ENCODE measurements at regions not wholly inside any gene's neighbourhood (a gene's known extent, or its start where the extent isn't known, plus 50 kb on each side); places are given as distances from the start of the nearest gene placed in this dataset.

GRCh38 chr5:88657136-88657535 is 225.8 kb downstream of the MEF2C start:
- no peak for DNase-seq (ENCODE audit: low read depth, low spot score)
- Histone ChIP-seq H3K4me3 (no peak overlapping the region), H3K4me1 (ENCODE audit: control insufficient read depth, insufficient read depth, low read length) (peaks cover 20% of the 10 kb centered on the region), H2AFZ (ENCODE audit: control insufficient read depth, low read depth, low read length) (no peak overlapping the region), H3K36me3 (ENCODE audit: control insufficient read depth in 2 of 2, insufficient read depth in 2 of 2, low read length in 1 of 2) (no peaks in the 10 kb centered on the region), H3K9me3 (replicated peaks; ENCODE audit: control insufficient read depth, insufficient read depth, low read length) (peaks cover 2% of the 10 kb centered on the region; the same call in 2 of the 3 replicates), H3K4me2 (ENCODE audit: control insufficient read depth, insufficient read depth) (no peak overlapping the region), H4K20me1 (ENCODE audit: control insufficient read depth, insufficient read depth) (no peaks in the 10 kb centered on the region), H3K27me3 (replicated peaks in 1 of 2; ENCODE audit: control insufficient read depth in 2 of 2, insufficient read depth in 2 of 2, low read length in 1 of 2) (peaks cover 0 to 12% of the 10 kb centered on the region in 2 experiments; a peak in 2 of 4 replicates), H3K79me2 (ENCODE audit: control insufficient read depth, insufficient read depth, low read length) (no peaks in the 10 kb centered on the region), H3K9ac (ENCODE audit: control insufficient read depth, insufficient read depth, low read length) (no peak overlapping the region), H3K27ac (ENCODE audit: control insufficient read depth, insufficient read depth) (no peak overlapping the region)
- ChIA-PET CTCF (interaction anchor here (0.8 kb wide), 1 partner anchor 25 kb away, joined by 3 read pairs; no protein-coding TSS in a partner anchor), SMC1A (ENCODE audit: uncharacterized antibody, unreplicated experiment) (interaction anchor here (1.9 kb wide), 1 partner anchor 9 kb away, joined by 10 read pairs; no protein-coding TSS in a partner anchor), RAD21 (ENCODE audit: unreplicated experiment) (interaction anchor here (0.8 kb wide), 1 partner anchor 13 kb away, joined by 3 read pairs; no protein-coding TSS in a partner anchor), POLR2A (no interaction called here)
- 37% methylated on average over 1 of the region's 1 CpG for WGBS (ENCODE audit: insufficient coverage, insufficient replicate concordance, low lambda C conversion rate, missing lambda C conversion rate)
- BruUV-seq (replicated peaks) = no TSS peak
- no peak for FAIRE-seq
- no peak for ATAC-seq
- intact Hi-C loops (cut with micrococcal nuclease; ENCODE audit: unreplicated experiment) = no loop called here
- in situ Hi-C loops (cut with MboI) = no loop called here
- TF ChIP-seq REST (IDR thresholded peaks at IDR 0.05; ENCODE audit: low read depth, low read length) (no peak), ZNF384 (IDR thresholded peaks at IDR 0.05; ENCODE audit: borderline replicate concordance, low read depth, low read length) (no peak), RB1 (IDR thresholded peaks at IDR 0.05; ENCODE audit: borderline replicate concordance) (no peak), ESRRA (IDR thresholded peaks at IDR 0.05; ENCODE audit: low read length) (no peak), CBFB (IDR thresholded peaks at IDR 0.05; ENCODE audit: low read depth) (no peak), RUNX3 (IDR thresholded peaks at IDR 0.05; ENCODE audit: low read length) (no peak), BCL3 (IDR thresholded peaks at IDR 0.05; ENCODE audit: borderline replicate concordance, insufficient read depth, low read depth, low read length, poor library complexity, severe bottlenecking) (no peak), POLR2AphosphoS5 (IDR thresholded peaks at IDR 0.05; ENCODE audit: low read length) (no peak), NRF1 (conservative IDR thresholded peaks at IDR 0.05; ENCODE audit: low read depth, low read length) (no peak), POLR2A (IDR thresholded peaks at IDR 0.05; ENCODE audit: low read depth, low read length) (no peak)
- TF ChIP-seq, protein P1, sequence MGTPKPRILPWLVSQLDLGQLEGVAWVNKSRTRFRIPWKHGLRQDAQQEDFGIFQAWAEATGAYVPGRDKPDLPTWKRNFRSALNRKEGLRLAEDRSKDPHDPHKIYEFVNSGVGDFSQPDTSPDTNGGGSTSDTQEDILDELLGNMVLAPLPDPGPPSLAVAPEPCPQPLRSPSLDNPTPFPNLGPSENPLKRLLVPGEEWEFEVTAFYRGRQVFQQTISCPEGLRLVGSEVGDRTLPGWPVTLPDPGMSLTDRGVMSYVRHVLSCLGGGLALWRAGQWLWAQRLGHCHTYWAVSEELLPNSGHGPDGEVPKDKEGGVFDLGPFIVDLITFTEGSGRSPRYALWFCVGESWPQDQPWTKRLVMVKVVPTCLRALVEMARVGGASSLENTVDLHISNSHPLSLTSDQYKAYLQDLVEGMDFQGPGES (IDR thresholded peaks at IDR 0.05) = no peak
- TF ChIP-seq, protein P2, sequence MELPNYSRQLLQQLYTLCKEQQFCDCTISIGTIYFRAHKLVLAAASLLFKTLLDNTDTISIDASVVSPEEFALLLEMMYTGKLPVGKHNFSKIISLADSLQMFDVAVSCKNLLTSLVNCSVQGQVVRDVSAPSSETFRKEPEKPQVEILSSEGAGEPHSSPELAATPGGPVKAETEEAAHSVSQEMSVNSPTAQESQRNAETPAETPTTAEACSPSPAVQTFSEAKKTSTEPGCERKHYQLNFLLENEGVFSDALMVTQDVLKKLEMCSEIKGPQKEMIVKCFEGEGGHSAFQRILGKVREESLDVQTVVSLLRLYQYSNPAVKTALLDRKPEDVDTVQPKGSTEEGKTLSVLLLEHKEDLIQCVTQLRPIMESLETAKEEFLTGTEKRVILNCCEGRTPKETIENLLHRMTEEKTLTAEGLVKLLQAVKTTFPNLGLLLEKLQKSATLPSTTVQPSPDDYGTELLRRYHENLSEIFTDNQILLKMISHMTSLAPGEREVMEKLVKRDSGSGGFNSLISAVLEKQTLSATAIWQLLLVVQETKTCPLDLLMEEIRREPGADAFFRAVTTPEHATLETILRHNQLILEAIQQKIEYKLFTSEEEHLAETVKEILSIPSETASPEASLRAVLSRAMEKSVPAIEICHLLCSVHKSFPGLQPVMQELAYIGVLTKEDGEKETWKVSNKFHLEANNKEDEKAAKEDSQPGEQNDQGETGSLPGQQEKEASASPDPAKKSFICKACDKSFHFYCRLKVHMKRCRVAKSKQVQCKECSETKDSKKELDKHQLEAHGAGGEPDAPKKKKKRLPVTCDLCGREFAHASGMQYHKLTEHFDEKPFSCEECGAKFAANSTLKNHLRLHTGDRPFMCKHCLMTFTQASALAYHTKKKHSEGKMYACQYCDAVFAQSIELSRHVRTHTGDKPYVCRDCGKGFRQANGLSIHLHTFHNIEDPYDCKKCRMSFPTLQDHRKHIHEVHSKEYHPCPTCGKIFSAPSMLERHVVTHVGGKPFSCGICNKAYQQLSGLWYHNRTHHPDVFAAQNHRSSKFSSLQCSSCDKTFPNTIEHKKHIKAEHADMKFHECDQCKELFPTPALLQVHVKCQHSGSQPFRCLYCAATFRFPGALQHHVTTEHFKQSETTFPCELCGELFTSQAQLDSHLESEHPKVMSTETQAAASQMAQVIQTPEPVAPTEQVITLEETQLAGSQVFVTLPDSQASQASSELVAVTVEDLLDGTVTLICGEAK (IDR thresholded peaks at IDR 0.05; ENCODE audit: borderline replicate concordance) = no peak
- TF ChIP-seq, protein P3, sequence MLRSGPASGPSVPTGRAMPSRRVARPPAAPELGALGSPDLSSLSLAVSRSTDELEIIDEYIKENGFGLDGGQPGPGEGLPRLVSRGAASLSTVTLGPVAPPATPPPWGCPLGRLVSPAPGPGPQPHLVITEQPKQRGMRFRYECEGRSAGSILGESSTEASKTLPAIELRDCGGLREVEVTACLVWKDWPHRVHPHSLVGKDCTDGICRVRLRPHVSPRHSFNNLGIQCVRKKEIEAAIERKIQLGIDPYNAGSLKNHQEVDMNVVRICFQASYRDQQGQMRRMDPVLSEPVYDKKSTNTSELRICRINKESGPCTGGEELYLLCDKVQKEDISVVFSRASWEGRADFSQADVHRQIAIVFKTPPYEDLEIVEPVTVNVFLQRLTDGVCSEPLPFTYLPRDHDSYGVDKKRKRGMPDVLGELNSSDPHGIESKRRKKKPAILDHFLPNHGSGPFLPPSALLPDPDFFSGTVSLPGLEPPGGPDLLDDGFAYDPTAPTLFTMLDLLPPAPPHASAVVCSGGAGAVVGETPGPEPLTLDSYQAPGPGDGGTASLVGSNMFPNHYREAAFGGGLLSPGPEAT (IDR thresholded peaks at IDR 0.05; ENCODE audit: low read depth) = no peak

Data from GM12878 (cell line).